ENCODE measurements at regions not wholly inside any gene's neighbourhood (a gene's known extent, or its start where the extent isn't known, plus 50 kb on each side); places are given as distances from the start of the nearest gene placed in this dataset.
A peak's percentile ranks its signal among the peaks of the same experiment; 100 is the strongest.

DNA sequence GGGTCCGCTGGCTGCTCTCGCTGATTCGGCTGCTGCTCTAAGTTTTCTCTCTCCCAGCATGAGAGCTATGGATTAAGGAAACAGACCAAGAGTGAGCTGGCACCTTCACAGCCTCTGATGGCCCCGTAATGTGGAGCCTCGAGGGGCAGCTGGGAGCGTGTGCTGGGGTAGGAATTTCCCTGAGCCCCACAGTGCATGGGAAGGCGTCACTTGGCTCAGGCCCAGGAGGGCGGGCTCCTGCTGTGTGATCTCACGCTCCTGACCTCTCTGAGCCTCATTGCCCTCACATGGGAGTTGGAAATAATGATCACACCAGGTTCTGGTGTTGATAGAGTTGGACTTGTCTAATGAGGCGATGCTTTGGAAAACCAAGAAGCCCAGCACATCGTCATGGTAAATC is 238.6 kb upstream of the CRY1 start:
- ATAC-seq = no peak
- intact Hi-C loops (cut with DNase I, micrococcal nuclease) = no loop called here
- DNase-seq = no peak

DNA sequence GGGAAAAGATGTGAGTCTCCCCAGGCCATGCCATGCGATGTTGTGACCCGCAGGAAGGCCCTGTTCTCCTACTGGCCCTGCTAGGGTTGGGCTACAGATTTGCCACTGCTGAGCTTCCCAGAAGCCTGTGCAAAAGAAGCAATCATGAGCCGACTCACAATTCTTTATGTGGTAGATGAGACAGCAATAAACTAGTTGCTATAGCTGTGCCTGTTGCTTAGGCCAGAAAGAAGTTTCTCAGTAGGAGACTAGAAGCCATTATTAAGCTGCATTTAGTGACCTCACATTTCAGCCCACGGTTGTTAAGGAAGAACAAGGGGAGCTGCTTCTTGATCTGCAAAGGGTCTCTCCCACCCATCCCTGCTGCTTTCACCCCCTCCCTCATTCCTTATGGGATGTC is 239.4 kb upstream of the CRY1 start:
- ATAC-seq = no peak
- intact Hi-C loops (cut with DNase I, micrococcal nuclease) = no loop called here
- no peak for DNase-seq

DNA sequence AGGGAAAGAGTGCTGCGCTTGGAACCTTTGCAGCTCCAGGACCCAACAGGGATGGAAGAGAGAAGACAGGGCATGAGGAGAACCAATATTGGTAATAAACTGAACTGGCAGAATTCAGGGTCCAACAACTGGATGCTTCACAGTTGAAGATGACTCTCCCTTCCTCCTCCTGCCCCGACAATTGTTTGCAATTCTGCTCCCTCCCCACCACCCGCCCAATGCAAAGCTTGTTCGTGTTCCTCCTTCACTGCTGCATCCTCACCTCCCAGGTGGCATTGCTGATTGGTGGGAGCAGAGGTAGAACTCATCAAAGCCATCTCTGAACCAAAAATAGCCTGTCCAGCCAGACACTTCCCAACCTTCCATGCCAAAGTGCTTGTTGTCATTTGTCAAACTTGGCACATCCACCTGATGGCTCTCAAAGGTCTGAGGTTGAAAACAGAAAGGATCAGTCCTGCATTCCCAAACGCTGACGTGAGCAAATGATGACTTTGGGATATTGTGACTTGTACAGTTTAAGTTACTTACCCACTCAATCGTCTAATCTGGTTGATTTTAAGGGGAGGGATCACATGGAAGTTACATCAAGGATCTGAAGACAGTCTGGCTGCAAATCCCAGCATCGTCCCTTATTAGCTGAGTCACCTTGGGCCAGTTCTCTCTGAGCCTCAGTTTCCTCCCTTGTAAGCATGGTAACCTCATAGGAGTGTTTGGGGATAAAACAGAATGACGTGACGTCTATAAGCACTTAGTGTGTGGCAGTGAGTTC is 242.6 kb upstream of the CRY1 start:
- intact Hi-C loops (cut with DNase I, micrococcal nuclease) = no loop called here
- DNase-seq = no peak
- ATAC-seq = no peak

DNA sequence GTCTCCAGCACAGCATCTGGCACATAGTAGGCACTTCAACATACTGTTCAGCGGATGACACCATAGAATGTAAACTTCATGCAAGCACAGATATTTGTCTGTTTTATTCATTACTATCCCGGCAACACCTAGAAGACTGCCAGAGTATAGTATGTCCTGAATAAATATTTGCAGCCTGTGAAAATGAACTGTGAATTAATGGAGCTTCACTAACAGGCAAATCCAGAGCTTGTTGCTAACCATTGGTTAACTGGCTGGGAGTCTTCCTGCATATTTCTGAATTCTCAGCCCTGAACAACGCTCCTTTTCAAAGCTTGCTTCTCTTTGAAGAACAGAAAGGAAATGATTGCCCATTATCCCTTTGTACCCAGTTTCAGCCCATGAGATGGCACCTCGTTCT is 243.3 kb upstream of the CRY1 start:
- intact Hi-C loops (cut with DNase I, micrococcal nuclease) = no loop called here
- ATAC-seq = no peak
- no peak for DNase-seq

DNA sequence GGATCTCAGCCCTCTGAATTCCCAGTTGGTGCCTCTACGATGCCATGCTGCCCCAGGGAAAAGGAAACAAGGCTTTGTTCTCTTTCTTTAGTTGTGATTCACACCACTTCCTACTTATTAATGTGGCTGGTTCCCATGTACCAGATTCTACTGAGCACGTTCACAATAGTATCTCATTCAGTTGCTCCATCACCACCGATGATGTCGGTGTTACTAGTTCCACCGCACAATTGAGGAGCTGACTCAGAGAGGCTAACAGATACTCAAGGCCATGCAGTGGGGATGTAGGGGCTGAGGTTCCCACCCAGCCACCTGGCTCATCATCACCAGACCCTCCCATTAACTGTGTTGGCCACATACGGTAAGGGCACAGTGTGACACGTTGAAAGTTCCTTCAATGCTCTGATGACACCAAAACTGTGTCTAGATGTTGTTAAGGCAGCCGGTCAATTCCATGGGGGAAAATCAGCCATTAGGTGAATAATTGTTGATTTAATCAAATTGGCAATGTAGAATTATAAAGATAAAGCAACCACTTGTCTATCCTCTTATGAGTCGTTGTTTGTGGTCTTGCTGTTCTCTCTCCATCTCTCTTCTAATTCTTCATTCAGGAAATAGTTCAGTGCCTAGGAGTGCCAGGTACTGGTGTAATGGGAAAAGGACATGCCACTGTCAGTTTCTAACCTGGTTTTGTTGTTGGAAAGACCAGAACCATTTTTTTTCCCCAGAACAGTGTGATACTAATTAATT is 244.2 kb upstream of the CRY1 start:
- ATAC-seq (no peak), DNase-seq (no peak)
- intact Hi-C loops (cut with DNase I, micrococcal nuclease) = no loop called here

DNA sequence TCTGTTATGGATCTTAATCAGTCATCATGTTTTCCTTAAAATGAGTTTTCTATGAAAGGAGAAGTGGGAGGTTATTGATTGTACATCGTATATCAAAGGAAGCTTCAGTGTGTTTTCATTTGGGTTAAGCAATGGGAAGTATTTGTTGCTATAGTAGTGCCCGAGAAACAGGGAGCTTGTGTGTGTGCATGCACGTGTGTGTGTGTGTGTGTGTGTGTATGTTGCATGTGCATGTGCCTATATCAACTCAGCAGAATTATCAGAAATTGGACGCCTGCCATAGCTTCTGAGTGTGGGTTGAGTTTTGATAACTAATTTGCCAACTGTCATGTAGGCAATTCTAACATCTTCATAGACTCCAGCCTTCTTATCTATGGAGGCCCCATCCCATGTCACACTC is 246.1 kb upstream of the CRY1 start:
- intact Hi-C loops (cut with DNase I, micrococcal nuclease) = no loop called here
- no peak for ATAC-seq
- DNase-seq = no peak

DNA sequence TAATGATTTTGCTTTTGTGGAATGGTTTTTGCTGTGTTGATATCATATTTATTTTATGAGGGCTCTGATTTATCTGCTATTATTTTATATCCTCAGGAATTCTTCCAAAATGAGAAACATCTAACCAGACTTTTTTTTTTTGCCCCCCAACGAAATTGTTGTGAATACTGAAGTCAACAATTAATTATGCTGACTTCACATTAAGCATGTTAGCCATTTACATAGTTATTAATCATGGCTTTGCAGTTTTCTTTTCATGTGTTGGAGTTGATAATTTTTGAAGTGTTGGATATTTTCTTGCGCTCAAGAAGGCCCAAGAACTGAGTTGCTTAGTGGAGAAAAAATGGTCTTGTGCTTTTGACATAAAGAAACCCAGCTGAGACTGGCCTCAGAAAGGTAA is 246.6 kb upstream of the CRY1 start:
- DNase-seq (no peak), ATAC-seq (no peak)
- intact Hi-C loops (cut with DNase I, micrococcal nuclease) = no loop called here

DNA sequence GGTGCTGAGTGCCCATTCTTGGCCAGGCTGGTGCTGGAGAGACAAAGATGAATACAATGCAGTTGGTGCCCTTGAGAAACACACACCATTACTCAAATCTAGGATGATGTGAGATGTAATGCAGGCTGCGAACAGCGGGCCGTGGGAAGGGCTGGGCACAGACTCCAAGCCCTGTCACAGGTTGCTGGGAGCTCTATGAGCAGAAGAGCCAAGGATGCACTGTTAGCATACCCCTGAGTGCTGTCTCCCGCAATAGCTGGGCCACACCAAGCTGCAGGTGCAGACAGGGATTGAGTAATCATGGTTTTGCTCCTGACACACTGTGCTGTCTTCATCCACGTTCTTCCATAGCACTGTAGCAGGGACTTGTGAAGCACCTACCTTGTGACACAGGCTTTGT is 247.5 kb upstream of the CRY1 start:
- DNase-seq (no peak), ATAC-seq (no peak)
- intact Hi-C loops (cut with DNase I, micrococcal nuclease) = no loop called here

DNA sequence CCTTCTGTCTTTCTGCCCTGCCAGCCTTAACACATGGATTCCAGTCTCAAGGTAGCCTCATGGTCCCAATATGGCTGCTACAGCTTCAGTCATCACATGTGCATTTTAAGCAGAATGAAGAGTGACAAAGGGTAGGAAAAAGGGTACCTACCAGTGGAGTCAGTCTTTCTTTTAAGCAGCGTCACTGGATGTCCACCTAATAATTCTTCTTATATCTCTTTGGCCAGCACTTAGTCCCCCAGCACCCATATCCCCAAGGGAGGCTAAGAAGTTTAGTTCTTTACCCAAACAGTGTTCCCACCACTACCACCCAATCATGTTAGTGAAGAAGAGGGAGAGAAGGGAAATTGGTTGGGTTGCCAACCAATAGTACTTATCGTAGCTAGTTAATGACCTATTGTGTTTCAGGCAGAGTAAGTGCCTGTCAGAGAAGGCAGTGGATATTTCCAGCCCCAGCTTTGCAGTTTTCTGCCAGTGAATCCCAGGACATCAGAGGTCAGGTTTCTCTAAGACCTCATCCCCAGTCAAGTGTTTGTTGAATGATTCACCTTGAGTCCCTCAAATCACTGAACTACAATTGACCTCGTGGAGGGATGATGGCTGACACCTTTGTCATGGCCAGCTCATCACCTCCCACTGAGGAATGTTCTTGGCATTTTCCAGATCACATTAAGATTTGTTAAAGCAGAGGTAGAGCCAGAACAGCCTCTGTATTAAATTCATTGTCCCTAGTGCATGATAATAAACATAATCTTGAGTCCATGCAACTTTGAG is 250.9 kb upstream of the CRY1 start:
- no peak for ATAC-seq
- intact Hi-C loops (cut with DNase I, micrococcal nuclease) = no loop called here

DNA sequence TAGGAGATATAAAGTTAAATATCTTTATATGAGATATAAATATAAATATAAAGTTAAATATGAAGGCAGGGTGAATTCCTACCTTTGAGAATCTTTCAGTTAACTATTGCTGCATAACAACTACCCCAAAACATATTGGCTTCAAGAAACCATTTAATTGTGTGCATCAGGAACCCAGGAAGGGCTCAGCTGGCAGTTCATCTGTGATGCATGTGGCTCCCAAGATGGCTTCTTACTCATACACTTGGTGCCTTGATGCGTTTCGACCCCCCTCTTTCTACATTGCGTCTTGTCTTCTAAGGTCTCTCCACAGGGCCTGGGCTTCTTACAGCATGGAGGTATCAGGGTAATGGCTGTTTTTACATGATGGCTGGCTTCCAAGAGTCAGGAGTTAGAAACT is 253.9 kb upstream of the CRY1 start:
- intact Hi-C loops (cut with DNase I, micrococcal nuclease) = no loop called here
- ATAC-seq (no peak), DNase-seq (no peak)

More for the DNA sequence above, 250.9 kb upstream of the CRY1 start:
- DNase-seq = no peak

DNA sequence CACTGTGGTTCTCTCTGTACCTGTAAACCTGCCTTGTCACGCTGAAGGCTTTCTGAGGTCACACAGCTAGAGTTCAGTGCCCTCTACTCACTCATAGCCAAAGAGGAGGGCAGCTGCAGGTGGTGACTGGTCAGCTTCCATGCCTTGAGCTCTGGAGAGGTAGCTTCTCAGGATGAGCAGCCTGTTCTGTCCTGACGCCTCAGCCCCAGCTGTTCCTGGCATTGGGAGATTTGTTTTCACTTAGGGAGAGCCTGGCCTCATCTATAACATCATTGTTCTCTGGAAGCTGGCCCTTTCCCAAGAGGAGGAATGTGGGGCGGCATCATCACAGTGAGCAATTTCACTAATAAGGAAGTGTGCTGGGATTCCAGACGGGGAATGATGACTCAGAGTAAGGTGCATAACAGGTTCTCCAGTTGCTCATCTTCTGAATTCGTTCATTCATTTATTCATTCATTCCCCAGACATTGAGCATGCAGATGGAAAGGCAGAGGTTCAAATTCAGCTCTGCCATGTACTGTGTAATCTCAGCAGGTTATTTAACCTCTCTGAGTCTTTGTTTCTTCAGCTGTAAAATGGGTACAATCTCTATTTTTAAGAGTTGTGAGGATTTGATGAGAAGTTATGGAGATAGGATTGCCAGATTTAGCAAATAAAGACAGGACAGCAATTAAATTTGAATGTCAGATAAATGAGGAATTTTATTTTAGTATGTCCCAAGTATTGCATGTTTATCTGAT is 255.8 kb upstream of the CRY1 start:
- peak; percentile 99 for ATAC-seq
- DNase-seq = peak; percentile 48 to 71
- intact Hi-C loops (cut with DNase I, micrococcal nuclease) = no loop called here

DNA sequence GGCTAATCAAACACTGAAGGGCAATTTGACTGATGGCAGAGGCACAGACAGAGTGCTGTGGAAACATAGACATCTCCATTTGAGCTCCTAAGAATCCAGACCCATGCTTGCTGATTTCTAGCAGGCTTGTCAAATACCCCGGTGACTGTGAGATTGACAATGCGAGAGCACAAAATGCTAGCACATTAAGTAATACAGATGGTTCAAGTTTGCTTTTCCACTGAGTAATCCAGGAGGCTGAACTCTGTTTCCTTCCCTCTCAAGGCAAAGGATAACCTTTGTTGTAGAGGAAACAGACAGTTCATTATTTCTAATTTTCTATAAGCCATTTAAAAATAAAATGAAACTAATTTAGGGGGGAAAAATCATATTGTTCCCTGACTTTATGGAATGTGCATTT is 256.5 kb upstream of the CRY1 start:
- intact Hi-C loops (cut with DNase I, micrococcal nuclease) = no loop called here
- no peak for ATAC-seq
- no peak for DNase-seq

DNA sequence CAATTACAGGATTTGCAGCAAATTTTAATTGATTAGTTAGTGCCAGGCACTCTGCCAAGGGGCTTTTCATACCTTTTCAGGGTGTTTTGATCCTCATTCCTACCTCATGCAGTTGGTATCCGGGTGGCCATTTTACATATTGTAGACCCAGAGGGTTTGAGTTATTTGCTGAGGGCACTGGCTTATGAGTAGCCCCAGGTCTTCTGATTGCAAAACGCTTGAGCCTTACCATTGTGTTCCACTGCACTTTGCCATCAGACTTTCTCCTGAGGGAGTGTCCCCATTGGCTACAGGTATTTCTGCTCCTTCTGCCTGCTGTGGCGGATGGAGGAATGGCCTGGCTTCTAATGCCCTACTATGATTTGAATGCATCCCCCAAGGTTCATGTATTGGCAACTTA is 257.8 kb upstream of the CRY1 start:
- DNase-seq (no peak), ATAC-seq (no peak)
- intact Hi-C loops (cut with DNase I, micrococcal nuclease) = no loop called here

DNA sequence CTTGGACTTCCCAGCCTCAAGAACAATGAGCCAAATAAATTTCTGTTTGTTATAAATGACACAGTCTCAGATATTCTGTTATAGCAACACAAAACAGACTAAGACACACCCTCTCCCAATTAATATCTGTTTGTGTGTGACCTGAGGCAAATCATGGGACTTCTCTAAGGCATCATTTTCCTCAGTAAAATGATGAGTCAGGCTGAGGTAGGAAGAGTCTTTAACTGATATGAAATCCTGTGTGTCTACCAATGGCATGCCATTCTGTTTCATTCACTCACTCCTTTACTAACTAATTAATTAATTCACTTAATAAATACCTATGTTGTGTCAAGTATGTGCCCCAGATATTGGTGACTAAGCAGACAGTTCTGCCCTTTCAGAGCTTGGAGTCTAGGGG is 258.4 kb upstream of the CRY1 start:
- no peak for DNase-seq
- no peak for ATAC-seq
- intact Hi-C loops (cut with DNase I, micrococcal nuclease) = no loop called here

DNA sequence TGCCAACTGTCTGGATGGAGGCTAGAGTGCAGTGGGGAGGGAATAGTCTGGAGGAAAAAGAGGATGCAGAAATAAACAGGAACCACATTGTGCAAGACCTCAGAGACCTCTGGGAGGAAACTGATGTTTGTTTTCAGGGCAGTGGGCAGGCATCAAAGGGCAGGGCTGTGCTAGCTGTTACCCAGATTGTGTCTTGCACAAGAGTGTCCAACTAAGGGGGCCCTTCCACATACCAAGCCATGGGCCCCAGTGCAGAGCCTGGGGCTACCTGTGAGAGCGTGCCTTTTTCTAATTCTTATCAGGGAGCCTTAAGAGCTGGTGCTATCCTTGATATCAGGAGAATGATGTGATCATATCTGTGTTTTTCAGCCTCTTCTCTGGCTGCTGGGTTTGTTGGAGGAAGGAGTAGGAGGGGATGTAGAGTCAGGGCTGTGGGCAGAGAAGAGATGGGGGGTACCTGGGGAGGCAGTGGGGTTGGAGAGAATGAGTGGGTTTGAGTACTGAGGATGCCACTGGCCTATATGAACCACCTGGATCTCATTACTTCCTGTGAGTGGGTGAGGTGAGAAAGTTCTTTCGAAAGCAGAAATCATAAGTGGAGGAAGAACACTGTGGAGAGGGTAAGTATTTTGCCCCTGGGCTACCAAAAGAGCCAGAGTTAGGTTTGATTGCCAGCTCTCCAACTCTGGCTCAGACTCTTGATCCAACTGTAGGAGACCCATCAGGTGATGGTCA is 259.2 kb upstream of the CRY1 start:
- no peak for DNase-seq
- no peak for ATAC-seq

DNA sequence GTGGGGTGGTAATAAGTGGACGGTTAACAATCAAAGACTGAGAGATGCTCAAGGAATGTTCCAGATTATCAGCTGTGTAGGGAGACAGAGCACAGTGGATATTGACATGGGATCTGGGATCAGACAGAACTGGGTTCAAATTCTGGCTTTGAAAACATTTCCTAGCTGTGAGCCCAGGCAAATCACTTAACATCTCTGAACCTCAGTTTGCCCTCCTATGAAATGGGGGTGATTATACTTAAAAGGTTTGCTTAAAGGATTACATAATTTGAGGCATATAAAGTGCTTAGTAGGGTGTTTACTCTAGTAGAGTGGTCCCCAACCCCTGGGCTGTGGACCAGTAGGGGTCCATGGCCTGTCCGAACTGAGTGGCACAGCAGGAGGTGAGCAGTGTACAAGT is 260.0 kb upstream of the CRY1 start:
- no peak for DNase-seq
- ATAC-seq = no peak
- intact Hi-C loops (cut with DNase I, micrococcal nuclease) = no loop called here

More for the DNA sequence above, 259.2 kb upstream of the CRY1 start:
- intact Hi-C loops (cut with DNase I, micrococcal nuclease) = no loop called here

DNA sequence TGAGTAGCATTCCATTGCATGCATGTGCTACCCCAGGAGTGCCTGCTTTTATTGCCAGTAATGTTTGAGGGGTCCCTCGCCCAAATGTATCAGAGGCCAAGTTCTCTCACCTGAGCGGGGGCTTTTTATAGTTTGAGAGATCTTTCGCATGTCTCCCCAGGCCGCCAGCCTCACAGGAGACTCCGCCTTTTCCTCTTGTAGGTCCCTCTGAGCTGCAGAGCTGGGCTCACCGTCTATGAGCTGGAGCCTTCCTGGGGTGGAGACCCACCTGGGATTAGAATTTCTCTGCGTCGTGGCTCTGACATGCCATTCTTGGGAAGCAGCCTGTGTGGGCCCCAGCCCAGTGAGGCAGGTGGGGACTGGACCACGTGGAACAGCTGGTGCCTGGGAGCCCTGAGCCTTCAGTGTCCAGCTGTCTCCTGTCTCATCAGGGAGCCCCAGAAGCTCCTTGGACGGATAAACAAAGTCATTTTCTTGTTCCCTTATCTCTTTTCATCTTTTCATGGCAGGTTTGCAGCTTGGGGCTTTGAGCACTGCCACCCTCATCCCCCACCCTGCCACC is 261.7 kb upstream of the CRY1 start:
- DNase-seq (no peak), ATAC-seq (no peak)
- intact Hi-C loops (cut with DNase I, micrococcal nuclease) = no loop called here

DNA sequence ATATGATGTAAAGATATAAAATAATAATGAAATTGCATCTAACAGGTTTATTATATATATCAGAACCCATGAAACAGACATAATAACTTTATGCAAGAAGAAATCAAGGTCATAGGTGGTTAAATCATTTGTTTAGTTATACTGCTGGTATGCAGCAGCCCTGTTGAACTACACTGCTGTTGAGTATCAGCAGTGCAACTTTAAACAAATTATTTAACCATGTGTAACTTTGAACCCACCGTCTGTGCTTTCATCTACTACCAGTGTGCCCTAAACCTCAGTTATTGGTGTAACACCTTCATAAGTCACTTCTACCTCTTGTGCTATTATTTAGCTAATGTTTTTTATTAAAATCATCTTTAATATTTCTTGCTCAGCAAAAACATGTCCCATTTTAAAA is 262.3 kb upstream of the CRY1 start:
- intact Hi-C loops (cut with DNase I, micrococcal nuclease) = no loop called here
- DNase-seq (no peak), ATAC-seq (no peak)
